ENCODE measurements at regions not wholly inside any gene's neighbourhood (a gene's known extent, or its start where the extent isn't known, plus 50 kb on each side); places are given as distances from the start of the nearest gene placed in this dataset.

DNA sequence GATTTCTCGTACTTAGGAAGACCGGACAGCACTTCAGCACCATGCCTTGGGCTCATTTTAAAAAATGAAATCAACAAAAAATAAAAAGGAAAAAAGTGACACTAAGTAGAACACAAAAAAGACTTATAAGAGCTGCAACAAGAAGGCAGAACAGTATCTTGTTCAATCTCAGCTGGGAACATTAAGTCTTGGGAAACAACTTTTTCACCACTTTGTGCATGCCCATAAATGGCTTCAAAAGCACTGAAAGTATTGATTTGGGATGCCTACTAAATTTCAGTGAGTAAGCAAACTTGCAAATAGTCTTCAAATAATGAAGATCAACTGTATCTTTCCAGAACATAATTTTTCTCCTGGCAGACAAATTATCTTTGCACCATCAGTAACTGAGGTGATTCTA lies 489.3 kb downstream of the NXPH1 start:
- H3K4me3 Mint-ChIP-seq, result no peak overlapping the region
- POLR2A ChIA-PET, result no interaction called here
- TF ChIP-seq FOXK1 (CRISPR knock-in tag; IDR thresholded peaks at IDR 0.05) (no peak), SMAD3 (CRISPR knock-in tag; IDR thresholded peaks at IDR 0.05; ENCODE audit: borderline replicate concordance) (no peak)
- TF ChIP-seq, protein P1, sequence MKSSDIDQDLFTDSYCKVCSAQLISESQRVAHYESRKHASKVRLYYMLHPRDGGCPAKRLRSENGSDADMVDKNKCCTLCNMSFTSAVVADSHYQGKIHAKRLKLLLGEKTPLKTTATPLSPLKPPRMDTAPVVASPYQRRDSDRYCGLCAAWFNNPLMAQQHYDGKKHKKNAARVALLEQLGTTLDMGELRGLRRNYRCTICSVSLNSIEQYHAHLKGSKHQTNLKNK (CRISPR knock-in tag; IDR thresholded peaks at IDR 0.05), result no peak
- TF ChIP-seq, protein P2, sequence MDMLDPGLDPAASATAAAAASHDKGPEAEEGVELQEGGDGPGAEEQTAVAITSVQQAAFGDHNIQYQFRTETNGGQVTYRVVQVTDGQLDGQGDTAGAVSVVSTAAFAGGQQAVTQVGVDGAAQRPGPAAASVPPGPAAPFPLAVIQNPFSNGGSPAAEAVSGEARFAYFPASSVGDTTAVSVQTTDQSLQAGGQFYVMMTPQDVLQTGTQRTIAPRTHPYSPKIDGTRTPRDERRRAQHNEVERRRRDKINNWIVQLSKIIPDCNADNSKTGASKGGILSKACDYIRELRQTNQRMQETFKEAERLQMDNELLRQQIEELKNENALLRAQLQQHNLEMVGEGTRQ (CRISPR knock-in tag; IDR thresholded peaks at IDR 0.05), result no peak
- TF ChIP-seq, protein P3, sequence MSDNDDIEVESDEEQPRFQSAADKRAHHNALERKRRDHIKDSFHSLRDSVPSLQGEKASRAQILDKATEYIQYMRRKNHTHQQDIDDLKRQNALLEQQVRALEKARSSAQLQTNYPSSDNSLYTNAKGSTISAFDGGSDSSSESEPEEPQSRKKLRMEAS (CRISPR knock-in tag; IDR thresholded peaks at IDR 0.05), result no peak
- no peak for DNase-seq (ENCODE audit: low spot score)
- no peaks in the 10 kb centered on the region for H3K27me3 Mint-ChIP-seq (ENCODE audit: low read depth)
- peaks cover 20% of the 10 kb centered on the region for H3K4me1 Mint-ChIP-seq
- no peaks in the 10 kb centered on the region for H3K36me3 Mint-ChIP-seq
- ATAC-seq, result no peak
- no peaks in the 10 kb centered on the region for H3K9me3 Mint-ChIP-seq
- CTCF ChIA-PET, result interaction anchor here (0.6 kb wide), 1 partner anchor 465 kb away, joined by 3 read pairs; no protein-coding TSS in a partner anchor
- no peak overlapping the region for H3K27ac Mint-ChIP-seq

DNA sequence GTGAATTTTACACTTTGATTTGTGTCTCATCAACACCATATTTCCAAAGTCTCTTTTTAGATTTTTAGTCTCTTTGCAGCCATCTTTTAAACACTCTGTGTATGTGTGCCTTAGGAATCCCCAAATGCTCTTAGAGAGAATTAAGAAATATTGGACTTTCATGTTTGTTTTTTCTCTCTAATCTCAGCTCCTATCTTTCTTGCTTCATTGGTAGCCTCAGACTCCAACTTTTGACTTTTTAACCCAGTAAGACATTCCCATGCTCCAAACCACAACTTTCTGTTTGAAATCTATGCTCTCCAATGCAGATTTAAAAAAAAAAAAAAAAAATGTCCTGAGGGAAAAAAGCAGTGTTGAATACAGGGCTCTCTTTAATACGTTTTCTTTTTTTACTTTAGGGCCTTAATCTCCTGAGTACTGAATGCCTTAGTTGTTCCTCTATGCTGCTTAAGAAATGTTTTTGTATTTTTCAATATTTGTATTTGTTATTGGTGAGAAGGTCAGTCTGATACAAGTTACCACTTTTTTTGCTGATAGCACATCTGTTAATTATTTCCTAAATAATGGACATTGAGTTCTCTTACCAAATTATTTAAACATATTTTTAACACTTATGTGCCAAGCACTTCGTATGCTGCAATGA lies 489.9 kb downstream of the NXPH1 start:
- Mint-ChIP-seq H3K36me3 (no peaks in the 10 kb centered on the region), H3K4me1 (peaks cover 20% of the 10 kb centered on the region), H3K27ac (no peak overlapping the region), H3K9me3 (no peaks in the 10 kb centered on the region), H3K27me3 (ENCODE audit: low read depth) (no peaks in the 10 kb centered on the region), H3K4me3 (no peak overlapping the region)
- ATAC-seq (no peak), DNase-seq (ENCODE audit: low spot score) (no peak)
- POLR2A ChIA-PET, result no interaction called here
- TF ChIP-seq SOX15 (CRISPR knock-in tag; IDR thresholded peaks at IDR 0.05) (no peak), GRHL2 (CRISPR knock-in tag; IDR thresholded peaks at IDR 0.05; ENCODE audit: insufficient replicate concordance, severe bottlenecking) (no peak), ATF1 (CRISPR knock-in tag; IDR thresholded peaks at IDR 0.05) (no peak), TEAD4 (CRISPR knock-in tag; IDR thresholded peaks at IDR 0.05) (no peak), MXD4 (CRISPR knock-in tag; IDR thresholded peaks at IDR 0.05; ENCODE audit: borderline replicate concordance) (no peak), GTF2I (CRISPR knock-in tag; conservative IDR thresholded peaks at IDR 0.05) (no peak), GABPB1 (CRISPR knock-in tag; IDR thresholded peaks at IDR 0.05) (no peak), PRRX2 (CRISPR knock-in tag; IDR thresholded peaks at IDR 0.05) (no peak), ZBTB21 (CRISPR knock-in tag; IDR thresholded peaks at IDR 0.05; ENCODE audit: borderline replicate concordance) (no peak), KAT7 (CRISPR knock-in tag; IDR thresholded peaks at IDR 0.05; ENCODE audit: borderline replicate concordance) (no peak)
- TF ChIP-seq, protein P1 (CRISPR knock-in tag; IDR thresholded peaks at IDR 0.05), result no peak
- TF ChIP-seq, protein P4, sequence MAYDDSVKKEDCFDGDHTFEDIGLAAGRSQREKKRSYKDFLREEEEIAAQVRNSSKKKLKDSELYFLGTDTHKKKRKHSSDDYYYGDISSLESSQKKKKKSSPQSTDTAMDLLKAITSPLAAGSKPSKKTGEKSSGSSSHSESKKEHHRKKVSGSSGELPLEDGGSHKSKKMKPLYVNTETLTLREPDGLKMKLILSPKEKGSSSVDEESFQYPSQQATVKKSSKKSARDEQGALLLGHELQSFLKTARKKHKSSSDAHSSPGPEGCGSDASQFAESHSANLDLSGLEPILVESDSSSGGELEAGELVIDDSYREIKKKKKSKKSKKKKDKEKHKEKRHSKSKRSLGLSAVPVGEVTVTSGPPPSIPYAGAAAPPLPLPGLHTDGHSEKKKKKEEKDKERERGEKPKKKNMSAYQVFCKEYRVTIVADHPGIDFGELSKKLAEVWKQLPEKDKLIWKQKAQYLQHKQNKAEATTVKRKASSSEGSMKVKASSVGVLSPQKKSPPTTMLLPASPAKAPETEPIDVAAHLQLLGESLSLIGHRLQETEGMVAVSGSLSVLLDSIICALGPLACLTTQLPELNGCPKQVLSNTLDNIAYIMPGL (CRISPR knock-in tag; IDR thresholded peaks at IDR 0.05), result no peak
- TF ChIP-seq, protein P5, sequence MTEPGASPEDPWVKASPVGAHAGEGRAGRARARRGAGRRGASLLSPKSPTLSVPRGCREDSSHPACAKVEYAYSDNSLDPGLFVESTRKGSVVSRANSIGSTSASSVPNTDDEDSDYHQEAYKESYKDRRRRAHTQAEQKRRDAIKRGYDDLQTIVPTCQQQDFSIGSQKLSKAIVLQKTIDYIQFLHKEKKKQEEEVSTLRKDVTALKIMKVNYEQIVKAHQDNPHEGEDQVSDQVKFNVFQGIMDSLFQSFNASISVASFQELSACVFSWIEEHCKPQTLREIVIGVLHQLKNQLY (CRISPR knock-in tag; IDR thresholded peaks at IDR 0.05), result no peak
- CTCF ChIA-PET, result interaction anchor here (0.6 kb wide), 1 partner anchor 466 kb away, joined by 3 read pairs; no protein-coding TSS in a partner anchor

Measured in WTC11 (cell line).